HL-60 (cell line): ENCODE measurements at regions not wholly inside any gene's neighbourhood (a gene's known extent, or its start where the extent isn't known, plus 50 kb on each side); places are given as distances from the start of the nearest gene placed in this dataset.

Experiments
- DNase-seq, 2 experiments: peaks; one replicate each; pipeline ENCODE4 v3.0.0-alpha.2; 2010 to 2020; ENCODE audit warnings: low read depth in 1 of 2, low spot score in 1 of 2
- H3K27ac ChIP-seq: fragments of 250-450 bp; sonication (Bioruptor Pico); replicated peaks from 2 replicates; pipeline ENCODE4 v1.5.1; 2020; ENCODE audit warnings: mild to moderate bottlenecking, moderate library complexity
- H3K27me3 ChIP-seq: fragments of 250-450 bp; sonication (Bioruptor Pico); 2 replicates; pipeline ENCODE4 v1.5.1; 2021; ENCODE audit warnings: mild to moderate bottlenecking, moderate library complexity; ENCODE audit not compliant: insufficient read depth, poor library complexity, severe bottlenecking
- H3K4me3 ChIP-seq: replicated peaks from 2 replicates; pipeline ENCODE4 v1.5.1; 2011; ENCODE audit warnings: mild to moderate bottlenecking, control low read depth, low read length; ENCODE audit not compliant: insufficient read depth
- CTCF ChIP-seq: IDR thresholded peaks from one replicate; pipeline ENCODE4 v1.5.1; 2011; ENCODE audit warnings: low read length, control low read depth, inconsistent platforms; ENCODE audit not compliant: insufficient read depth
- GABPA ChIP-seq: IDR thresholded peaks from 2 replicates; pipeline ENCODE4 v1.6.1; 2012; ENCODE audit warnings: low read depth
- POLR2AphosphoS5 ChIP-seq: IDR thresholded peaks from 2 replicates; pipeline ENCODE4 v1.6.1; 2012; ENCODE audit warnings: low read depth
- REST ChIP-seq: IDR thresholded peaks from 2 replicates; pipeline ENCODE4 v1.6.1; 2012; ENCODE audit warnings: low read depth; ENCODE audit not compliant: insufficient replicate concordance
- SPI1 ChIP-seq: IDR thresholded peaks from 2 replicates; pipeline ENCODE4 v1.6.1; 2012; ENCODE audit warnings: low read depth, mild to moderate bottlenecking, borderline replicate concordance

GRCh38 chr17:77344038-77344437 lies 203.3 kb downstream of the SEC14L1 start:
- Histone ChIP-seq H3K27me3 (no peaks in the 10 kb centered on the region), H3K4me3 (no peak overlapping the region), H3K27ac (no peak overlapping the region)
- TF ChIP-seq POLR2AphosphoS5 (no peak), CTCF (no peak), REST (no peak), GABPA (no peak)
- DNase-seq = no peak

GRCh38 chr17:77345260-77345910 lies 204.6 kb downstream of the SEC14L1 start:
- no peak overlapping the region for H3K27ac ChIP-seq
- no peak for TF ChIP-seq SPI1
- TF ChIP-seq GABPA = no peak
- TF ChIP-seq REST = no peak
- no peak for TF ChIP-seq POLR2AphosphoS5
- no peak for TF ChIP-seq CTCF

GRCh38 chr17:77346765-77347164 lies 206.0 kb downstream of the SEC14L1 start:
- no peak for DNase-seq
- no peak overlapping the region for H3K4me3 ChIP-seq
- H3K27ac ChIP-seq = no peak overlapping the region
- H3K27me3 ChIP-seq = no peaks in the 10 kb centered on the region
- TF ChIP-seq GABPA = no peak
- TF ChIP-seq CTCF = no peak
- TF ChIP-seq POLR2AphosphoS5 = no peak
- no peak for TF ChIP-seq REST
- no peak for TF ChIP-seq SPI1

More at GRCh38 chr17:77345260-77345910, 204.6 kb downstream of the SEC14L1 start:
- no peak for DNase-seq
- Histone ChIP-seq H3K4me3 (no peak overlapping the region), H3K27me3 (no peaks in the 10 kb centered on the region)
